ENCODE measurements at regions not wholly inside any gene's neighbourhood (a gene's known extent, or its start where the extent isn't known, plus 50 kb on each side); places are given as distances from the start of the nearest gene placed in this dataset.

DNA sequence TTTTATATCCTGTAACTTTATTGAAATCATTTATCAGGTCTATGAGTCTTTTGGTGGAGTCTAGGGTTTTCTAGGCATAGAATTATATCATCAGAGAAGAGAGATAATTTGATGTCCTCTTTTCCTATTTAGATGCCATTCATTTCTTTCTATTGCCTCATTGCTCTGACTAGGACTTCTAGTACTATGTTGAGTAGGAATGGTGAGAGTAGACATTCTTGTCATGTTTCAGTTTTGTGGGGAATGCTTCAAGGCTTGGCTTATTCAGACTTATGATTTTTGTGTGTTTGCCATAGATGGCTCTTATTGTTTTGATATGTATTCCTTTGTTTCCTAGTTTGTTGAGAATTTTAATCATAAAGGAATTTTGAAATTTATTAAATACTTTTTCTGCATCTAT lies 1078.3 kb downstream of the FAM181B start:
- no peak for DNase-seq
- H3K4me1 ChIP-seq, result no peaks in the 10 kb centered on the region
- H3K4me3 ChIP-seq, result no peak overlapping the region
- no peaks in the 10 kb centered on the region for H3K9me3 ChIP-seq
- H3K27ac ChIP-seq, result no peak overlapping the region
- TF ChIP-seq, protein P1, sequence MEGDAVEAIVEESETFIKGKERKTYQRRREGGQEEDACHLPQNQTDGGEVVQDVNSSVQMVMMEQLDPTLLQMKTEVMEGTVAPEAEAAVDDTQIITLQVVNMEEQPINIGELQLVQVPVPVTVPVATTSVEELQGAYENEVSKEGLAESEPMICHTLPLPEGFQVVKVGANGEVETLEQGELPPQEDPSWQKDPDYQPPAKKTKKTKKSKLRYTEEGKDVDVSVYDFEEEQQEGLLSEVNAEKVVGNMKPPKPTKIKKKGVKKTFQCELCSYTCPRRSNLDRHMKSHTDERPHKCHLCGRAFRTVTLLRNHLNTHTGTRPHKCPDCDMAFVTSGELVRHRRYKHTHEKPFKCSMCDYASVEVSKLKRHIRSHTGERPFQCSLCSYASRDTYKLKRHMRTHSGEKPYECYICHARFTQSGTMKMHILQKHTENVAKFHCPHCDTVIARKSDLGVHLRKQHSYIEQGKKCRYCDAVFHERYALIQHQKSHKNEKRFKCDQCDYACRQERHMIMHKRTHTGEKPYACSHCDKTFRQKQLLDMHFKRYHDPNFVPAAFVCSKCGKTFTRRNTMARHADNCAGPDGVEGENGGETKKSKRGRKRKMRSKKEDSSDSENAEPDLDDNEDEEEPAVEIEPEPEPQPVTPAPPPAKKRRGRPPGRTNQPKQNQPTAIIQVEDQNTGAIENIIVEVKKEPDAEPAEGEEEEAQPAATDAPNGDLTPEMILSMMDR (IDR thresholded peaks at IDR 0.05), result no peak
- TF ChIP-seq POLR2A (IDR thresholded peaks at IDR 0.05), result no peak
- no peaks in the 10 kb centered on the region for H3K36me3 ChIP-seq
- H3K27me3 ChIP-seq, result no peaks in the 10 kb centered on the region

DNA sequence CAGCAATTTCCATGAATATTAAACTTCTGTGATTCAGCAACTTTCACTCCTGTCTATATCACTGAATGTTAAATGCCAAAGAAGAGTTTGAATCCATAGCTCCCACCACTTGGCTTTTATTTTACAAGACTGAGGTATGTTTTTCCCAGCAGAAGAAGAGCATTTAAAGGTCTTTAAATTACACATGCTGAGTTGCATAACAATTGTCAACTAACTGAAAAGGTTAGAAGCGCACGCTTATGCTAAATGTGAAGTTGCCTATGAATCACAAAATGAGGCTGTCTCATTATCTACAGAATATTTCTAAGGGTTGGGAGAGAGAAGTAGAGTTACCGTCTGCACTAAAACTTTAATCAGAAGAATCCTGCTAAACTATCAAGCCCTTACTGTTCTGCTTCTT lies 1086.3 kb downstream of the FAM181B start:
- no peaks in the 10 kb centered on the region for H3K27me3 ChIP-seq
- H3K27ac ChIP-seq, result no peak overlapping the region
- no peak overlapping the region for H3K4me3 ChIP-seq
- no peaks in the 10 kb centered on the region for H3K9me3 ChIP-seq
- TF ChIP-seq, protein P1 (IDR thresholded peaks at IDR 0.05), result no peak
- no peak for TF ChIP-seq POLR2A (IDR thresholded peaks at IDR 0.05)
- no peaks in the 10 kb centered on the region for H3K4me1 ChIP-seq
- DNase-seq, result no peak
- H3K36me3 ChIP-seq, result no peaks in the 10 kb centered on the region

DNA sequence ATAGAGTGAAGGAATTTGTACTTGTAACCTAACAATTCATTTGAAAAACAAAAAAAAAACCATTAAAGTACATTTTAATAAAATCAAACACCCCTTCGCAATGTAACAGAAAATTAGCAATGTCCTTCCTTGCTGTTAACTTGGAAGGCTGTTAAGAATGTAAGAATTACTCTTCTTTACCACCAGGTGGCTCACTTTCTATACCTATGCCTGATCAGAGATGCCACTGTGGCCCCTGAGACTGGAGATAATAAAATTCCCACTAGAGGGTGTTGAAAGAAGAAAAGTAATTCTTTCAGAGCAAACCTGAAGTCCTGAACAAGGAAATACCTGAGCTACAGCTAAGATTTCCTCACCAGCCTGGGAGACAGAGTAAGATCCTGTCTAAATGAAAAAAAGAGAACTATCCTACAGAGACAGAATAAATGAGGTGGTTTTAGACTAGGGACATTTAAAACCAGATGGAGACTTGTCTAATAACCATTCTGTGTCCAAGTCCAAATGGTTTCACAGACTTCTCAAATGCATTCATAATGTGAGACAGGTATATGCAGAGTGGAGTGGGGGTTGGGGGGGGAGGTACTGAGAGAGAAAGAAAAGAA lies 1089.3 kb downstream of the FAM181B start:
- Histone ChIP-seq H3K27me3 (no peaks in the 10 kb centered on the region), H3K27ac (no peak overlapping the region), H3K9me3 (no peaks in the 10 kb centered on the region), H3K36me3 (no peaks in the 10 kb centered on the region), H3K4me1 (no peaks in the 10 kb centered on the region), H3K4me3 (no peak overlapping the region)
- TF ChIP-seq, protein P1 (IDR thresholded peaks at IDR 0.05), result peak in 5 of 6 experiments; percentile 5 to 54 (median 48)
- TF ChIP-seq POLR2A (IDR thresholded peaks at IDR 0.05), result no peak
- DNase-seq, result no peak

DNA sequence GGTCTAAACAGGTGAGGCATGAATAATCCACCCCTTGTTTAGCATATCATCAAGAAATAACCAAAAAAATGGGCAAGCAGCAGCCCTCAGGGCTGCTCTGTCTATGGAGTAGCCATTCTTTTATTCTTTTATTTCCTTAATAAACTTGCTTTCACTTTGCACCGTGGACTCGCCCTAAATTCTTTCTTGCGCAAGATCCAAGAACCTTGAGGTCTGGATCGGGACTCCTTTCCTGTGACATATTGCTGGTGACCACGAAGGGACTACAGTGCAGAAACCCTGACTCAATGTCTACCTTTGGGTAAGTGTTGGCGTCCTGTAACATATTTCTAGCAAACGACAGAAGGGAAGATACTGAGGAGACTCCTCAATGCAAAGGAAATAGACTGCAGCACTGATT lies 1099.2 kb downstream of the FAM181B start:
- Histone ChIP-seq H3K4me1 (no peaks in the 10 kb centered on the region), H3K4me3 (no peak overlapping the region)

DNA sequence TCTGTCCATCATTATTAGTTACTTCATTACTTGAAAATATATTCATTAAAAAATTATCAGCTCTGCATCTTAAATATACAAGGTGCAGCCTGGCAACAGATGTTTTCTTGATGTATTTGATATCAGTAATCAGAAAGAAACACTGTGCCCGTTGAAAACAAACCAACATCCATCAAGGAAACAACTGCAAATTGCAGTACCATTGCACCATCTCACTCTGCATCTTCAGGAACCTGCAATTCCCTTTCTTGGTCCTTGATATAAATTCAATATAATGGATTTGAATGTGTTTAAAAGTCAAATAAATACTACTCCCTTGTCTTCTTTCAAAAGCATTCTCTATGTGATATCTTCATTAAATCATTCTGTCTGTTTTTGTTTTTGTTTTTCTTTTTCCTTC lies 1131.2 kb downstream of the FAM181B start:
- TF ChIP-seq, protein P1 (IDR thresholded peaks at IDR 0.05), result no peak
- TF ChIP-seq POLR2A (IDR thresholded peaks at IDR 0.05), result no peak
- H3K4me1 ChIP-seq, result no peaks in the 10 kb centered on the region
- no peak overlapping the region for H3K4me3 ChIP-seq
- H3K9me3 ChIP-seq, result no peaks in the 10 kb centered on the region
- H3K27me3 ChIP-seq, result no peaks in the 10 kb centered on the region
- H3K27ac ChIP-seq, result no peak overlapping the region
- H3K36me3 ChIP-seq, result no peaks in the 10 kb centered on the region
- DNase-seq, result no peak

More for the DNA sequence above, 1099.2 kb downstream of the FAM181B start:
- Histone ChIP-seq H3K27me3 (no peaks in the 10 kb centered on the region), H3K36me3 (no peaks in the 10 kb centered on the region), H3K27ac (no peak overlapping the region), H3K9me3 (no peaks in the 10 kb centered on the region)
- DNase-seq, result no peak
- TF ChIP-seq POLR2A (IDR thresholded peaks at IDR 0.05), result no peak
- TF ChIP-seq, protein P1 (IDR thresholded peaks at IDR 0.05), result no peak

DNA sequence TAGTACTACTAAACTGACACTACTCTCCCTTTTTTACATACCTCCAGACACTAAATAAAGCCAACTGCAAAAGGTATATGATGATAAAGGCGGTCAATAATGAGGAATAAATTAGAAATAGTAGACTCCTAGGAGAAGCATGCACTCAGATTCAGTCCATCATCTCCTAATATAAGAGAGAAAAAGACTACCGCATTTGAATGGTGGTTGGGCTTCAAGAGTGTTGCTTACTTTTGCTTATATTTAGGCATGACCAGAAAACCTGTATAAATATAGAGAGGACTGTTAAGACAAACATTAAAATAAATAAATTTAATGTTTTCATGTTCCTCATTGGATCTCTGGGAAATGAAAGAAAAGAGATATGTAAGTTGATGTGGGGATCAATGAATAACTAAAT lies 1137.0 kb downstream of the FAM181B start:
- no peak for DNase-seq
- Histone ChIP-seq H3K4me1 (no peaks in the 10 kb centered on the region), H3K9me3 (no peaks in the 10 kb centered on the region), H3K27ac (no peak overlapping the region), H3K27me3 (no peaks in the 10 kb centered on the region), H3K36me3 (no peaks in the 10 kb centered on the region), H3K4me3 (no peak overlapping the region)
- TF ChIP-seq, protein P1 (IDR thresholded peaks at IDR 0.05), result no peak
- TF ChIP-seq POLR2A (IDR thresholded peaks at IDR 0.05), result no peak

All from Peyer's patch (tissue), 4 donors.